HuH-7.5 (cell line): ENCODE measurements at regions not wholly inside any gene's neighbourhood (a gene's known extent, or its start where the extent isn't known, plus 50 kb on each side); places are given as distances from the start of the nearest gene placed in this dataset.
"Not testable (repeated sequence)": the region's sequence is repeated elsewhere in the genome, so short reads cannot be mapped to it uniquely, and the experiment has no call there.

Experiments
- DNase-seq: peaks from one replicate; pipeline ENCODE4 v3.0.0; 2011; ENCODE audit warnings: low spot score

- DNase-seq, result no peak
Observed at GRCh38 chr12:86407620-86408208, 151.5 kb upstream of the MGAT4C start.

DNA sequence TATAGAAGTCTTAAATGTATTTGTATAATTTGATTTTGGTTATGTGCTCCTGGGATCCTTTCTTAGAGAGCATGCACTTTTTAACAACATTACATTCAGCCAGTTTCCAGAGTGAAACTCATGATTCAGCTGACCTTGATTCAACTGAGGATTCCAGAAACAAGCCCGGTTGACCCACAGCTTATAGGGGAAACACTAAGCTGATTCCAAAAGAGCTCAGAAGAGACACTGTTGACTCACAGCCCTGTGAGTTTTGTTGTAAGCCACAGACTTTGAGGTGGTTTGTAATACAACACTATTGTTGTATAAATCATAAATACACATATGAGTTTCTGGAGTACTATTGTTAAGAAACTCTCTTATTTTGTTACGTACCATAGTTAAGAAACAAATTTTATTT, 133.8 kb upstream of the MGAT4C start:
- DNase-seq, result no peak

GRCh38 chr12:86387591-86388145, 131.5 kb upstream of the MGAT4C start:
- no peak for DNase-seq

DNA sequence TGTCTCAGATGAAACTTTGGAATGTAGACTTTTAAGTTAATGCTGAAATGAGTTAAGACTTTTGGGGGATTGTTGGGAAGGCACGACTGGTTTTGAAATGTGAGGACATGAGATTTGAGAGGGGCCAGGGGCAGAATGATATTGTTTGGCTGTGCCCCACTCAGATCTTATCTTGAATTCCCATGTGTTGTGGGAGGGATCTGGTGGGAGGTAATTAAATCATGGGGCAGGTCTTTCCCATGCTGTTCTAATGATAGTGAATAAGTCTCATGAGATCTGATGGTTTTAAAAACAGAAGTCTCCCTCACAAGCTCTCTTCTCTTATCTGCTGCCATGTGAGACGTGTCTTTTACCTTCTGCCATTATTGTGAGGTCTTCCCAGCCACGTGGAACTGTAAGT, 127.6 kb upstream of the MGAT4C start:
- DNase-seq, result not testable (repeated sequence)

- no peak for DNase-seq
Observed at GRCh38 chr12:86379337-86379736, 123.1 kb upstream of the MGAT4C start.

- peak; percentile 22 for DNase-seq
Observed at GRCh38 chr12:86376052-86376451, 119.9 kb upstream of the MGAT4C start.

DNA sequence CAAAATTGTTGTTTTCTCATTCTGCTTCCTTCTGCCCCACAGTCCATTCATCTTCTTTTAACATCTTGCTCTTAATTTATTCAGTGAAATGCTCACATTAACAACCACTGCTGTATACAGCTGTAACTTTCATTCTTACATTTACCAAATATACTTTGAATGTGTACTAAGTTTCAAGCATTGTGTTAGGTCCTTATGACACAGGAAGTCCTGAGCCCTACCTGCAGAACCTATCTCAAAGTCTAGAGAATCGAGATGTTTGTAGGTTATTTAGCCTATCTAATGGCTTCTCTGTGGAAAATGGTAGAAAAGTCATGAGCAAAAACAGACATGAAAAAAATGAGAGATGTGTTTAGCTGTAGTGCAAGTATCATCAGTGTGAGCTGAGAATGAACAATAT, 117.6 kb upstream of the MGAT4C start:
- no peak for DNase-seq

DNA sequence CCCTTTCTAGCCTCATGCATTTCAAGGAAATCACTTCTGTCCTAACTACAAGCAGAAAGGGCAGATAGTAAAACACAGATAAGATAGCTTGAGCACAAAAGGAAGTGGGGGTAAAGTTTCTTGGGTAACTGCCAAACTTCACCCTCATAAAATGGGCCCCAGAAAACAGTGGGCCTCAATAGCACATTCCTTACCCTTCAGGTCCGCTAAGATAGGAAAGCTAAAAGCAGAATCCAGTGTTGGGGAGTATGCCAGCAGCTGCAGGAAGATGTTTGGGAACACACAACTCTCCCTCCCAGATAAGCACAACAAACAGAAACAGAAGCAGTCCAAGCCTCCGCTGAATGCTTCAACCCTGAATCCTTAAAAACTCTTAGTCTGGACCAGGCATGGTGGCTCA, 110.9 kb upstream of the MGAT4C start:
- no peak for DNase-seq

GRCh38 chr12:86349196-86349595, 93.0 kb upstream of the MGAT4C start:
- no peak for DNase-seq

DNA sequence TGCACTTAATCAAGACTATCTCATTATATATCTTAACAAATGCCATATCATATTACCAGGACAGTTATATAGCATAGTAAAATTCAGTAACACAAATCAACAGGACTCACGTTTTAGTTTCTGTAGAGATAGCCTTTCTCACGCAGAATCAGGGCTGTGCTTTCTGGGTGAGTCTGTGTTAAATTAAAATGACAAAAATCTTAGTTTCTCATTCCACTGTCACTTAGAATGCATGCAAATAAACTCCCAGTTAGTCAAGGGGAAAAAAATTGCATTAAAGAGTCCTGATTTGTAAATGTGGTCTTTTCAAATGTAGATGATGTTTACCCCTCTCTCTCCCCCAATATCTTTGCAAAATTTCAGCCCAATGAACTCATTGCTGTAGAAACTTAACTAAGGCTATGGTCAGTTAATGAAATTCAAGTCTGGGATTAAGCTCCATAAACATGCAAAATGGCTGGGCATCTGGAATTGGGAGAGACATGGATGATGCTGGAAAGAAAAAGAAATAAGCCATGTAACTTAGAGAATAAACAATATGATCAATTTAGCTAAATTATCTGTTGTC, 77.8 kb upstream of the MGAT4C start:
- no peak for DNase-seq

DNA sequence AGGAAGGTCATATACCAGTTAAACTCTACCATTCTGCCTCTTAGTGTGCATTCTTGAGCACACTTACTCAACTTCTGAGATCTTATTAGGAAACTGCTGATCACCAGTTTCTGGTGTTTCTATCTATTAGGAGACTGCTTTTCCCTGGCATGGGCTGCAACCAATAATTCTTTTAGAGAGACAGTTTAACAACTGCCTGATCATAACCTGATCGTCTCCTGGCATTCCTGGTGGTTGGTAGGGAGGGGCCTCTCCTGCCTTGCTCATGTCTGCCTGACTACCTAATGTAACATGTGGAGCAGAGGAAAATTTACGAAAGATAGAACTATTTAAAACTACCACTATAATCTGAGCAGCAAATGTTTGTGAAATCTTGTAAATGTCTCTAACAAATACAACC, 75.3 kb upstream of the MGAT4C start:
- DNase-seq, result no peak

DNA sequence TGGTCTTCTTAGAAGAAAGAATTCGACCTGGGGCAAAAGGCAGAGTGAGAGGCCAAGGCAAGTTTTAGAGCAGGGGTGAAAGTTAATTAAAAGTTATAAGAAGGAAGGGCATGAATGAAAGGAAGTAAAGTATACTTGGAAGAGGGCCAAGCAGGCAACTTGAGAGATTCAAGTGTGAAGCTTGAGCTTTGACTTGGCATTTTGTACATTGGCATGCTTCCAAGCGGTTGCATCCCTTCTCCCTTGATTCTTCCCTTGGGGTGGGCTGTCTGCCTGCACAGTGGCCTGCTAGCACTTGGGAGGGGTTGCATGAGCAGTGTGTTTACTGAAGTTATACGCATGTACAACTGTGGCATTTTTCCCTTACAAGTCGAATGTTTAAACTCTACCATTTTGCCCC, 74.8 kb upstream of the MGAT4C start:
- DNase-seq, result no peak

- DNase-seq, result no peak
Observed at GRCh38 chr12:86312232-86312631, 56.0 kb upstream of the MGAT4C start.
